Muscle layer of colon (tissue), 2 donors: ENCODE measurements at regions not wholly inside any gene's neighbourhood (a gene's known extent, or its start where the extent isn't known, plus 50 kb on each side); places are given as distances from the start of the nearest gene placed in this dataset.

Source experiments
- H3K27ac ChIP-seq: one replicate; pipeline ENCODE4 v1.7.0; 2013; ENCODE audit warnings: low read depth, mild to moderate bottlenecking, low read length, moderate library complexity
- H3K27me3 ChIP-seq, 2 donors: one replicate each; pipeline ENCODE4 v1.7.0; 2013; ENCODE audit warnings: low read length in 2 of 2, mild to moderate bottlenecking in 2 of 2; ENCODE audit not compliant: insufficient read depth in 2 of 2, control insufficient read depth in 1 of 2
- H3K36me3 ChIP-seq: one replicate; pipeline ENCODE4 v1.7.0; 2013; ENCODE audit warnings: mild to moderate bottlenecking, low read length; ENCODE audit not compliant: insufficient read depth
- H3K4me1 ChIP-seq: one replicate; pipeline ENCODE4 v1.7.0; 2013; ENCODE audit warnings: mild to moderate bottlenecking, low read length; ENCODE audit not compliant: insufficient read depth
- H3K4me3 ChIP-seq, 2 donors: one replicate each; pipeline ENCODE4 v1.7.0; 2013; ENCODE audit warnings: low read length in 2 of 2, low read depth in 1 of 2, mild to moderate bottlenecking in 1 of 2, moderate library complexity in 1 of 2
- H3K9ac ChIP-seq: one replicate; pipeline ENCODE4 v1.7.0; 2013; ENCODE audit warnings: low read length
- H3K9me3 ChIP-seq: one replicate; pipeline ENCODE4 v1.7.0; 2013; ENCODE audit warnings: mild to moderate bottlenecking, low read length
- donor health status: abdominal sarcoma.
- donor health status: Adenocarcinoma of cecum.

- no peak overlapping the region for H3K27ac ChIP-seq
- no peaks in the 10 kb centered on the region for H3K27me3 ChIP-seq
- H3K36me3 ChIP-seq, result no peaks in the 10 kb centered on the region
- no peaks in the 10 kb centered on the region for H3K9me3 ChIP-seq
- no peak overlapping the region for H3K9ac ChIP-seq
- H3K4me3 ChIP-seq, result no peak overlapping the region
- H3K4me1 ChIP-seq, result no peaks in the 10 kb centered on the region
Measured at GRCh38 chr6:141437011-141437410, 695.7 kb upstream of the GJE1 start.

GRCh38 chr6:141426400-141426980, 706.2 kb upstream of the GJE1 start:
- Histone ChIP-seq H3K27me3 (no peaks in the 10 kb centered on the region), H3K9ac (no peak overlapping the region), H3K9me3 (no peaks in the 10 kb centered on the region), H3K4me1 (no peaks in the 10 kb centered on the region), H3K27ac (no peak overlapping the region), H3K36me3 (no peaks in the 10 kb centered on the region), H3K4me3 (no peak overlapping the region)

- Histone ChIP-seq H3K9me3 (no peaks in the 10 kb centered on the region), H3K4me1 (no peaks in the 10 kb centered on the region), H3K9ac (no peak overlapping the region), H3K27ac (no peak overlapping the region), H3K4me3 (no peak overlapping the region), H3K36me3 (no peaks in the 10 kb centered on the region), H3K27me3 (no peaks in the 10 kb centered on the region)
Measured at GRCh38 chr6:141421378-141421777, 711.3 kb upstream of the GJE1 start.

GRCh38 chr6:141418076-141418475, 714.6 kb upstream of the GJE1 start:
- H3K27me3 ChIP-seq, result no peaks in the 10 kb centered on the region
- H3K27ac ChIP-seq, result no peak overlapping the region
- H3K4me1 ChIP-seq, result no peaks in the 10 kb centered on the region
- H3K4me3 ChIP-seq, result no peak overlapping the region
- no peaks in the 10 kb centered on the region for H3K9me3 ChIP-seq
- no peaks in the 10 kb centered on the region for H3K36me3 ChIP-seq
- H3K9ac ChIP-seq, result no peak overlapping the region

- Histone ChIP-seq H3K27ac (no peak overlapping the region), H3K9me3 (no peaks in the 10 kb centered on the region), H3K27me3 (no peaks in the 10 kb centered on the region), H3K4me1 (no peaks in the 10 kb centered on the region), H3K9ac (no peak overlapping the region), H3K36me3 (no peaks in the 10 kb centered on the region), H3K4me3 (no peak overlapping the region)
Measured at GRCh38 chr6:141415896-141416295, 716.8 kb upstream of the GJE1 start.

GRCh38 chr6:141413196-141413595, 719.5 kb upstream of the GJE1 start:
- Histone ChIP-seq H3K4me3 (no peak overlapping the region), H3K27me3 (no peaks in the 10 kb centered on the region), H3K9me3 (no peaks in the 10 kb centered on the region), H3K9ac (no peak overlapping the region), H3K4me1 (no peaks in the 10 kb centered on the region), H3K36me3 (no peaks in the 10 kb centered on the region), H3K27ac (no peak overlapping the region)

GRCh38 chr6:141406761-141407160, 726.0 kb upstream of the GJE1 start:
- H3K4me1 ChIP-seq, result peaks cover 5% of the 10 kb centered on the region
- no peak overlapping the region for H3K9ac ChIP-seq
- H3K36me3 ChIP-seq, result no peaks in the 10 kb centered on the region
- no peaks in the 10 kb centered on the region for H3K27me3 ChIP-seq
- H3K4me3 ChIP-seq, result no peak overlapping the region
- no peak overlapping the region for H3K27ac ChIP-seq
- no peaks in the 10 kb centered on the region for H3K9me3 ChIP-seq

GRCh38 chr6:141403827-141404226, 728.9 kb upstream of the GJE1 start:
- Histone ChIP-seq H3K27ac (no peak overlapping the region), H3K4me1 (peaks cover 5% of the 10 kb centered on the region), H3K27me3 (no peaks in the 10 kb centered on the region), H3K36me3 (no peaks in the 10 kb centered on the region), H3K9ac (no peak overlapping the region), H3K9me3 (no peaks in the 10 kb centered on the region), H3K4me3 (no peak overlapping the region)

GRCh38 chr6:141403103-141403502, 729.6 kb upstream of the GJE1 start:
- Histone ChIP-seq H3K36me3 (no peaks in the 10 kb centered on the region), H3K9ac (no peak overlapping the region), H3K4me1 (peaks cover 5% of the 10 kb centered on the region), H3K9me3 (no peaks in the 10 kb centered on the region), H3K4me3 (no peak overlapping the region), H3K27ac (no peak overlapping the region), H3K27me3 (no peaks in the 10 kb centered on the region)

- Histone ChIP-seq H3K27ac (no peak overlapping the region), H3K9me3 (no peaks in the 10 kb centered on the region), H3K27me3 (no peaks in the 10 kb centered on the region), H3K4me3 (no peak overlapping the region), H3K36me3 (no peaks in the 10 kb centered on the region), H3K9ac (no peak overlapping the region), H3K4me1 (peaks cover 5% of the 10 kb centered on the region)
Measured at GRCh38 chr6:141402489-141402888, 730.2 kb upstream of the GJE1 start.

GRCh38 chr6:141401851-141402250, 730.9 kb upstream of the GJE1 start:
- no peak overlapping the region for H3K9ac ChIP-seq
- no peaks in the 10 kb centered on the region for H3K9me3 ChIP-seq
- H3K4me1 ChIP-seq, result peaks cover 5% of the 10 kb centered on the region
- no peak overlapping the region for H3K4me3 ChIP-seq
- no peaks in the 10 kb centered on the region for H3K36me3 ChIP-seq
- no peaks in the 10 kb centered on the region for H3K27me3 ChIP-seq
- no peak overlapping the region for H3K27ac ChIP-seq

- Histone ChIP-seq H3K4me1 (peaks cover 5% of the 10 kb centered on the region), H3K4me3 (no peak overlapping the region), H3K27me3 (no peaks in the 10 kb centered on the region), H3K9me3 (no peaks in the 10 kb centered on the region), H3K9ac (no peak overlapping the region), H3K36me3 (no peaks in the 10 kb centered on the region), H3K27ac (no peak overlapping the region)
Measured at GRCh38 chr6:141401168-141401567, 731.6 kb upstream of the GJE1 start.
